H9 (cell line): ENCODE measurements at regions not wholly inside any gene's neighbourhood (a gene's known extent, or its start where the extent isn't known, plus 50 kb on each side); places are given as distances from the start of the nearest gene placed in this dataset.

ENCODE experiments used
- DNase-seq: peaks from one replicate; pipeline ENCODE4 v3.0.0-alpha.2; 2017
- H2AFZ ChIP-seq: one replicate; pipeline ENCODE4 v1.6.1; 2013; ENCODE audit warnings: mild to moderate bottlenecking, low read length, control low read depth, moderate library complexity
- H2AK5ac ChIP-seq: 2 replicates; pipeline ENCODE4 v1.6.1; 2013; ENCODE audit warnings: low read length, control low read depth, mixed read lengths; ENCODE audit not compliant: insufficient read length
- H2BK120ac ChIP-seq: one replicate; pipeline ENCODE4 v1.6.1; 2013; ENCODE audit warnings: low read depth, mild to moderate bottlenecking, low read length, control low read depth, inconsistent platforms; ENCODE audit not compliant: poor library complexity, severe bottlenecking
- H2BK12ac ChIP-seq: 2 replicates; pipeline ENCODE4 v1.6.1; 2013; ENCODE audit warnings: low read length, control low read depth, mixed read lengths, low read depth; ENCODE audit not compliant: insufficient read length
- H2BK15ac ChIP-seq: 2 replicates; pipeline ENCODE4 v1.6.1; 2013; ENCODE audit warnings: low read depth, low read length, control low read depth
- H2BK20ac ChIP-seq: one replicate; pipeline ENCODE4 v1.6.1; 2013; ENCODE audit warnings: low read depth, mild to moderate bottlenecking, low read length, control low read depth, inconsistent platforms; ENCODE audit not compliant: poor library complexity, severe bottlenecking
- H2BK5ac ChIP-seq: 2 replicates; pipeline ENCODE4 v1.6.1; 2013; ENCODE audit warnings: low read length, control low read depth, mixed read lengths; ENCODE audit not compliant: insufficient read length
- H3K14ac ChIP-seq: 2 replicates; pipeline ENCODE4 v1.6.1; 2013; ENCODE audit warnings: low read length, control low read depth; ENCODE audit not compliant: insufficient read depth
- H3K18ac ChIP-seq: 2 replicates; pipeline ENCODE4 v1.6.1; 2013; ENCODE audit warnings: low read depth, mild to moderate bottlenecking, mixed read lengths, low read length, control low read depth; ENCODE audit not compliant: insufficient read length
- H3K23ac ChIP-seq: 2 replicates; pipeline ENCODE4 v1.6.1; 2013; ENCODE audit warnings: low read length, control low read depth, mixed read lengths, low read depth; ENCODE audit not compliant: insufficient read length
- H3K23me2 ChIP-seq: 2 replicates; pipeline ENCODE4 v1.6.1; 2013; ENCODE audit warnings: low read depth, mild to moderate bottlenecking, mixed read lengths, low read length, control low read depth; ENCODE audit not compliant: insufficient read length, poor library complexity, severe bottlenecking
- H3K27ac ChIP-seq: 2 replicates; pipeline ENCODE4 v1.5.1; 2013; ENCODE audit warnings: low read length, control low read depth, mixed read lengths, low read depth; ENCODE audit not compliant: insufficient read length
- H3K27me3 ChIP-seq: 2 replicates; pipeline ENCODE4 v1.6.1; 2013; ENCODE audit warnings: low read length, control low read depth, inconsistent platforms; ENCODE audit not compliant: insufficient read depth
- H3K4ac ChIP-seq: 2 replicates; pipeline ENCODE4 v1.6.1; 2013; ENCODE audit warnings: low read depth, mild to moderate bottlenecking, control low read depth, inconsistent platforms, low read length, moderate library complexity
- H3K4me1 ChIP-seq: 2 replicates; pipeline ENCODE4 v1.6.1; 2013; ENCODE audit warnings: low read length, control low read depth, inconsistent platforms; ENCODE audit not compliant: insufficient read depth
- H3K4me2 ChIP-seq: 2 replicates; pipeline ENCODE4 v1.6.1; 2013; ENCODE audit warnings: low read length, control low read depth, mixed read lengths; ENCODE audit not compliant: insufficient read length, insufficient read depth
- H3K56ac ChIP-seq: 2 replicates; pipeline ENCODE4 v1.6.1; 2013; ENCODE audit warnings: low read depth, mild to moderate bottlenecking, mixed read lengths, low read length, control low read depth; ENCODE audit not compliant: insufficient read length
- H3K79me1 ChIP-seq: 2 replicates; pipeline ENCODE4 v1.6.1; 2013; ENCODE audit warnings: low read depth, mild to moderate bottlenecking, moderate library complexity, low read length, control low read depth, inconsistent platforms; ENCODE audit not compliant: insufficient read depth, poor library complexity, severe bottlenecking
- H3K79me2 ChIP-seq: 2 replicates; pipeline ENCODE4 v1.6.1; 2013; ENCODE audit warnings: low read length, control low read depth, inconsistent platforms; ENCODE audit not compliant: insufficient read depth
- H3K9ac ChIP-seq: 2 replicates; pipeline ENCODE4 v1.6.1; 2013; ENCODE audit warnings: low read length, control low read depth, mixed read lengths; ENCODE audit not compliant: insufficient read length; ENCODE audit errors: extremely low read depth
- H3K9me3 ChIP-seq: one replicate; pipeline ENCODE4 v1.6.1; 2013; ENCODE audit warnings: low read depth, low read length, inconsistent platforms; ENCODE audit not compliant: control insufficient read depth
- H3T11ph ChIP-seq: one replicate; pipeline ENCODE4 v1.6.1; 2013; ENCODE audit warnings: mild to moderate bottlenecking, low read length, control low read depth, inconsistent platforms
- H4K20me1 ChIP-seq: one replicate; pipeline ENCODE4 v1.6.1; 2013; ENCODE audit not compliant: control insufficient read depth, insufficient read length, insufficient read depth
- H4K5ac ChIP-seq: 2 replicates; pipeline ENCODE4 v1.6.1; 2013; ENCODE audit warnings: low read depth, mild to moderate bottlenecking, mixed read lengths, low read length, control low read depth; ENCODE audit not compliant: insufficient read length
- H4K8ac ChIP-seq: replicated peaks from 2 replicates; pipeline ENCODE4 v1.6.1; 2013; ENCODE audit warnings: low read length, control low read depth, mixed read lengths, low read depth; ENCODE audit not compliant: insufficient read length
- H4K91ac ChIP-seq: 2 replicates; pipeline ENCODE4 v1.6.1; 2013; ENCODE audit warnings: low read depth, mild to moderate bottlenecking, moderate library complexity, mixed read lengths, low read length, control low read depth; ENCODE audit not compliant: insufficient read length
- H3K27ac Mint-ChIP-seq, 3 experiments: 2 replicates in 2 of 3; 3 replicates in 1 of 3; pipeline ENCODE4 v1.8.0; 2020 to 2021; ENCODE audit warnings: mixed read lengths in 3 of 3, mild to moderate bottlenecking in 1 of 3, moderate library complexity in 1 of 3
- H3K27me3 Mint-ChIP-seq: 2 replicates; pipeline ENCODE4 v1.8.0; 2021; ENCODE audit warnings: low read depth, mild to moderate bottlenecking, moderate library complexity, mixed read lengths
- H3K36me3 Mint-ChIP-seq, 3 experiments: 2 replicates in 2 of 3; 3 replicates in 1 of 3; pipeline ENCODE4 v1.8.0; 2020 to 2021; ENCODE audit warnings: low read depth in 3 of 3, mixed read lengths in 3 of 3; ENCODE audit not compliant: insufficient read depth in 1 of 3
- H3K4me1 Mint-ChIP-seq, 2 experiments: 2 replicates each; pipeline ENCODE4 v1.8.0; 2020; ENCODE audit warnings: mixed read lengths in 2 of 2
- H3K4me3 Mint-ChIP-seq, 2 experiments: 2 replicates in 1 of 2; 3 replicates in 1 of 2; pipeline ENCODE4 v1.8.0; 2020 to 2021; ENCODE audit warnings: mild to moderate bottlenecking in 2 of 2, mixed read lengths in 2 of 2, moderate library complexity in 1 of 2
- H3K9me3 Mint-ChIP-seq, 2 experiments: 2 replicates in 1 of 2; 3 replicates in 1 of 2; pipeline ENCODE4 v1.8.0; 2020; ENCODE audit warnings: mild to moderate bottlenecking in 2 of 2, mixed read lengths in 2 of 2, moderate library complexity in 1 of 2
- CTCF ChIP-seq: fragments of 200-600 bp; sonication (generic); conservative IDR thresholded peaks from 3 replicates; pipeline ENCODE4 v1.8.0; 2021; ENCODE audit warnings: antibody characterized with exemption, mild to moderate bottlenecking
- WGBS: extraction: QIAGEN DNeasy Blood & Tissue Kit; methylation state at CpG from one replicate; pipeline ENCODE4 v1.1.7; 2013; ENCODE audit warnings: missing lambda C conversion rate, low lambda C conversion rate, mixed read lengths; ENCODE audit not compliant: insufficient read length; ENCODE audit errors: extremely low coverage; 5-methylcytosine and 5-hydroxymethylcytosine counted together

GRCh38 chrX:127884921-127885320, 167.3 kb downstream of the ACTRT1 start:
- Histone ChIP-seq H2BK12ac (no peak overlapping the region), H3K4ac (no peak overlapping the region), H3K18ac (no peak overlapping the region), H3K79me1 (no peaks in the 10 kb centered on the region), H3K23me2 (no peaks in the 10 kb centered on the region), H4K91ac (no peak overlapping the region), H3K4me2 (no peak overlapping the region), H4K5ac (no peak overlapping the region), H2BK20ac (no peak overlapping the region), H3K56ac (no peak overlapping the region), H2BK5ac (no peak overlapping the region), H4K8ac (no peak overlapping the region), H3K79me2 (no peaks in the 10 kb centered on the region), H2BK15ac (no peak overlapping the region), H3K4me1 (no peaks in the 10 kb centered on the region), H3K27ac (no peak overlapping the region), H2AK5ac (no peak overlapping the region), H3T11ph (no peak overlapping the region), H3K23ac (no peak overlapping the region), H3K27me3 (no peaks in the 10 kb centered on the region), H3K9ac (no peak overlapping the region), H4K20me1 (no peaks in the 10 kb centered on the region), H2AFZ (no peak overlapping the region), H3K9me3 (peaks cover 5% of the 10 kb centered on the region), H2BK120ac (no peak overlapping the region), H3K14ac (no peak overlapping the region)
- no peak for DNase-seq
- TF ChIP-seq CTCF = no peak
- Mint-ChIP-seq H3K36me3 (no peaks in the 10 kb centered on the region), H3K4me1 (no peaks in the 10 kb centered on the region), H3K4me3 (no peak overlapping the region), H3K27ac (no peak overlapping the region), H3K9me3 (peaks cover 2 to 33% of the 10 kb centered on the region in 2 experiments; a peak in 4 of 5 replicates), H3K27me3 (no peaks in the 10 kb centered on the region)
- WGBS = no CpG with 5 or more reads among the region's 5 CpGs
